ENCODE measurements at regions not wholly inside any gene's neighbourhood (a gene's known extent, or its start where the extent isn't known, plus 50 kb on each side); places are given as distances from the start of the nearest gene placed in this dataset.
"Not testable (repeated sequence)": the region's sequence is repeated elsewhere in the genome, so short reads cannot be mapped to it uniquely, and the experiment has no call there.

DNA sequence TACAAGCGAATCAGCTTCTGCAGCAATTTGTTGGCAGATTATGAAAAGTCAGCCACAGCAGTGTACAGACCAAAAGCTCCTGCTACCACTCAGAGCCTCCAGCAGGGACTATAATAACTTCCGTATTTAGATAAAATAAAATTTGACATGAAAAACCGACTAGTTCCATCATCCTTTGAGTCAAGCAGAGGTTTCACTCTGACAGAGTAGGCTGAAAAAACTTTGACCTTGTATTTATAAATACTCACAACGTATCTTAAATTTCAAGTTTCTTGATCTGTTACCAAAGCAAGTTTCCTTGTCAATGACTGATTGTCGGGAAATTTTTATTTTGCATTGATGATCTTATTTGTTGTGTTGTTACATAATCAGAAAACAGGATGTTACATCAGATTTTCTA lies 283.4 kb downstream of the DAD1 start:
- no peaks in the 10 kb centered on the region for H3K36me3 Mint-ChIP-seq (ENCODE audit: low read depth)
- H3K9me3 ChIP-seq (ENCODE audit: control insufficient read depth, low read length, poor library complexity, severe bottlenecking), result no peaks in the 10 kb centered on the region
- H3K27ac Mint-ChIP-seq, result no peak overlapping the region
- no peaks in the 10 kb centered on the region for H3K4me1 Mint-ChIP-seq
- H3K4me3 Mint-ChIP-seq, result no peak overlapping the region
- no peaks in the 10 kb centered on the region for H3K27me3 Mint-ChIP-seq
- DNase-seq (no peak), ATAC-seq (peak; percentile 37)

- H3K27ac Mint-ChIP-seq, result no peak overlapping the region
- no peaks in the 10 kb centered on the region for H3K9me3 ChIP-seq (ENCODE audit: control insufficient read depth, low read length, poor library complexity, severe bottlenecking)
- no peaks in the 10 kb centered on the region for H3K27me3 Mint-ChIP-seq
- no peak for DNase-seq
- no peaks in the 10 kb centered on the region for H3K36me3 Mint-ChIP-seq (ENCODE audit: low read depth)
- no peak overlapping the region for H3K4me3 Mint-ChIP-seq
- H3K4me1 Mint-ChIP-seq, result no peaks in the 10 kb centered on the region
- no peak for ATAC-seq
Measured at GRCh38 chr14:22304326-22304725, 284.7 kb downstream of the DAD1 start.

GRCh38 chr14:22303589-22304195 lies 285.3 kb downstream of the DAD1 start:
- ATAC-seq, result peak; percentile 23
- DNase-seq, result no peak
- peak overlapping the region; percentile 70 for H3K4me3 Mint-ChIP-seq
- no peaks in the 10 kb centered on the region for H3K9me3 ChIP-seq (ENCODE audit: control insufficient read depth, low read length, poor library complexity, severe bottlenecking)
- no peaks in the 10 kb centered on the region for H3K4me1 Mint-ChIP-seq
- H3K36me3 Mint-ChIP-seq (ENCODE audit: low read depth), result no peaks in the 10 kb centered on the region
- H3K27me3 Mint-ChIP-seq, result no peaks in the 10 kb centered on the region
- H3K27ac Mint-ChIP-seq, result no peak overlapping the region

- no peak for ATAC-seq
- Mint-ChIP-seq H3K4me3 (no peak overlapping the region), H3K4me1 (no peaks in the 10 kb centered on the region), H3K36me3 (ENCODE audit: low read depth) (no peaks in the 10 kb centered on the region), H3K27ac (no peak overlapping the region), H3K27me3 (no peaks in the 10 kb centered on the region)
- H3K9me3 ChIP-seq (ENCODE audit: control insufficient read depth, low read length, poor library complexity, severe bottlenecking), result no peaks in the 10 kb centered on the region
- no peak for DNase-seq
Measured at GRCh38 chr14:22300646-22301045, 288.4 kb downstream of the DAD1 start.

GRCh38 chr14:22297376-22297775 lies 291.6 kb downstream of the DAD1 start:
- Mint-ChIP-seq H3K27ac (no peak overlapping the region), H3K4me3 (no peak overlapping the region), H3K27me3 (no peaks in the 10 kb centered on the region), H3K4me1 (no peaks in the 10 kb centered on the region), H3K36me3 (ENCODE audit: low read depth) (no peaks in the 10 kb centered on the region)
- ATAC-seq, result no peak
- DNase-seq, result no peak
- H3K9me3 ChIP-seq (ENCODE audit: control insufficient read depth, low read length, poor library complexity, severe bottlenecking), result no peaks in the 10 kb centered on the region

DNA sequence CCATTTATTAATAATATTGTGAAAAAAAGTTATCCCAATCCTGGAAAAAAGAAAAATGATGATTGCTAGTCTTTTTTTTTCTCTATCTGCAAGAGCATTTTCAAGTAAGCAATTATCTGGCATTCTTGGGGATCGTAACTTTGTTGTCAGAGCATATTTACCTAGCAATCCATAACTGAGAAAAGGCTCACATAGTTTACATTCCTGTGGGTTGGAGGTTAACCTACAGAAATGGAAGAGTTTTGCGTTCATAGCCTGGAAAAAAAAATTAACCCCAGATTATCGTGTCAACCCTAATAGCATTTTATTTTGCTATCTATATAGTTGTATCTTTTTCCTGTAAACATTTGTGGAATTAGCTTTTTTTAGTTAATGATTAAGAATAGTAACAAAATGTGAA lies 292.3 kb downstream of the DAD1 start:
- Mint-ChIP-seq H3K4me1 (no peaks in the 10 kb centered on the region), H3K27me3 (no peaks in the 10 kb centered on the region)

DNA sequence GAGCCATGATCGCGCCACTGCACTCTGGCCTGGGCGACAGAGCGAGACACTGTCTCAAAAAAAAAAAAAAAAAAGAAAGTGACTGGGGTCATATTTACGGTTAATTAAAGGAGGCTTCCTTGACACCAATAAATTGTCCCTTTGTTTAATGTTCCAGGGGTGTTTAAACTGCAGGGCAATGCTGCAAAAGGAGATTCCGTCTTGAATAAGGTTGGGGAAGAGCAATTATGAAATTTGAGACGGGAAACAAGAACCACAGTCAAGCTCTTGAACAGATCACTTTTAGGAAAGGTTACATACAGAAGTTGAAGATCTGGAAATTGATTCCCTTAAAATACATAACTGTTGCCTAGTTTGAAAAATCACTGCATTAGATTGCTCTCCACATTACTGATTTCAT lies 292.9 kb downstream of the DAD1 start:
- ATAC-seq (no peak), DNase-seq (no peak)
- H3K27me3 Mint-ChIP-seq, result no peaks in the 10 kb centered on the region
- H3K36me3 Mint-ChIP-seq (ENCODE audit: low read depth), result no peaks in the 10 kb centered on the region
- H3K4me3 Mint-ChIP-seq, result no peak overlapping the region
- no peak overlapping the region for H3K27ac Mint-ChIP-seq
- H3K4me1 Mint-ChIP-seq, result no peaks in the 10 kb centered on the region
- no peaks in the 10 kb centered on the region for H3K9me3 ChIP-seq (ENCODE audit: control insufficient read depth, low read length, poor library complexity, severe bottlenecking)

More for the DNA sequence above, 292.3 kb downstream of the DAD1 start:
- Mint-ChIP-seq H3K27ac (no peak overlapping the region), H3K4me3 (no peak overlapping the region), H3K36me3 (ENCODE audit: low read depth) (no peaks in the 10 kb centered on the region)
- no peak for DNase-seq
- no peak for ATAC-seq
- no peaks in the 10 kb centered on the region for H3K9me3 ChIP-seq (ENCODE audit: control insufficient read depth, low read length, poor library complexity, severe bottlenecking)

GRCh38 chr14:22291406-22291805 lies 297.6 kb downstream of the DAD1 start:
- no peaks in the 10 kb centered on the region for H3K9me3 ChIP-seq (ENCODE audit: control insufficient read depth, low read length, poor library complexity, severe bottlenecking)
- Mint-ChIP-seq H3K36me3 (ENCODE audit: low read depth) (no peaks in the 10 kb centered on the region), H3K4me1 (no peaks in the 10 kb centered on the region), H3K4me3 (no peak overlapping the region), H3K27me3 (no peaks in the 10 kb centered on the region), H3K27ac (no peak overlapping the region)
- ATAC-seq (no peak), DNase-seq (no peak)

DNA sequence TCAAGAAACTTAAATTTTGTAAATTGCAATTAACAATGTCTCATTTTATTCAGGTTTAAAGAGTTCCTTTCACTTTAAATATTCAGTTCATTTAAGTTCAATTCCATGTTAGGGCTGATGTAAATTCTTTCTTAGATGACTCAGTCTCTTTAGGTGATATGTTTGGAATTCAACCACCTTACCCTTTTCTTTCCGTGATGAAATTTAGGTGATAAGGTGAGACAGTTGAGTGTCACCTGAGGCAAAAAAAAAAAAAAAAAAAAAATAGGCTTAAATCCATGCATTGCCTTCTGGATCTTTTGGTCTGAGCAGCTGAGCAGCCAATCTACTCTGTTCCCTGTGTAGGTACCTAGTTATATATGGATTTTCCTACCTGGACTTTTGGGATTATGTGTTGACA lies 299.5 kb downstream of the DAD1 start:
- Mint-ChIP-seq H3K36me3 (ENCODE audit: low read depth) (no peaks in the 10 kb centered on the region), H3K27ac (no peak overlapping the region)
- ATAC-seq, result no peak

GRCh38 chr14:22285991-22286390 lies 303.0 kb downstream of the DAD1 start:
- H3K9me3 ChIP-seq (ENCODE audit: control insufficient read depth, low read length, poor library complexity, severe bottlenecking), result no peaks in the 10 kb centered on the region
- Mint-ChIP-seq H3K27me3 (no peaks in the 10 kb centered on the region), H3K36me3 (ENCODE audit: low read depth) (no peaks in the 10 kb centered on the region), H3K4me3 (no peak overlapping the region), H3K27ac (no peak overlapping the region), H3K4me1 (no peaks in the 10 kb centered on the region)
- ATAC-seq, result no peak
- DNase-seq, result no peak

More for the DNA sequence above, 299.5 kb downstream of the DAD1 start:
- no peaks in the 10 kb centered on the region for H3K27me3 Mint-ChIP-seq
- H3K4me3 Mint-ChIP-seq, result no peak overlapping the region
- no peaks in the 10 kb centered on the region for H3K4me1 Mint-ChIP-seq
- no peaks in the 10 kb centered on the region for H3K9me3 ChIP-seq (ENCODE audit: control insufficient read depth, low read length, poor library complexity, severe bottlenecking)
- no peak for DNase-seq

DNA sequence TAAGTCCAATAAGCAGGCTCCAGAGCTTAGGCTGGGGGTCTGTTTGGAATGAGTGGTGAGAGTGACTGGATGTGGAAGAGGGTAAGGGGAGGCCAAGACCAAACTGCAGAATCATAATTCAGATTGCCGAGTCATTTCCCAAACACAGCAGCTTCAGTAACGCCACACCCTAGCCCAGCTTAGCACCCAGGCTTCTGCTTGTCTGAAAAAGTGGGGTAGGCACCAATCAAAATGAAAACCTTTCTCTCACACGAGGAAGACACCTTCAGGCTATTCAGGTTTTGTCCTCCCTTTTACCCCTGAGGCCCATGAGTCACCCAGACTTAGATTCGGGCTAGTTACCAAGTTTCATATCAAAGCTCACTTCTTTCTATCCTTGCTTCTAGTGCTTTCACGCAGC lies 306.1 kb downstream of the DAD1 start:
- no peak for DNase-seq
- no peaks in the 10 kb centered on the region for H3K36me3 Mint-ChIP-seq (ENCODE audit: low read depth)
- no peaks in the 10 kb centered on the region for H3K9me3 ChIP-seq (ENCODE audit: control insufficient read depth, low read length, poor library complexity, severe bottlenecking)
- ATAC-seq, result no peak
- no peak overlapping the region for H3K27ac Mint-ChIP-seq
- no peak overlapping the region for H3K4me3 Mint-ChIP-seq
- no peaks in the 10 kb centered on the region for H3K27me3 Mint-ChIP-seq
- H3K4me1 Mint-ChIP-seq, result no peaks in the 10 kb centered on the region

GRCh38 chr14:22282417-22282816 lies 306.6 kb downstream of the DAD1 start:
- Mint-ChIP-seq H3K4me3 (no peak overlapping the region), H3K4me1 (no peaks in the 10 kb centered on the region), H3K27ac (no peak overlapping the region), H3K36me3 (ENCODE audit: low read depth) (no peaks in the 10 kb centered on the region), H3K27me3 (no peaks in the 10 kb centered on the region)
- DNase-seq (no peak), ATAC-seq (no peak)
- H3K9me3 ChIP-seq (ENCODE audit: control insufficient read depth, low read length, poor library complexity, severe bottlenecking), result no peaks in the 10 kb centered on the region

DNA sequence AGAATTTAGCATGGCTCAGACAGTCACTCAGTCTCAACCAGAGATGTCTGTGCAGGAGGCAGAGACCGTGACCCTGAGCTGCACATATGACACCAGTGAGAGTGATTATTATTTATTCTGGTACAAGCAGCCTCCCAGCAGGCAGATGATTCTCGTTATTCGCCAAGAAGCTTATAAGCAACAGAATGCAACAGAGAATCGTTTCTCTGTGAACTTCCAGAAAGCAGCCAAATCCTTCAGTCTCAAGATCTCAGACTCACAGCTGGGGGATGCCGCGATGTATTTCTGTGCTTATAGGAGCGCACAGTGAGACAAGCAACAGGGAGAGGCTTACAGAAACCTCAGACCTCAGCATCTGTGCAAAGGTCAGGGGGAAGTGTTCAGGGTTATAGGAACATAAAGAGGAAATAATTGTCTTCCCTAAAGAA lies 307.6 kb downstream of the DAD1 start:
- H3K36me3 Mint-ChIP-seq (ENCODE audit: low read depth); H3K27me3 Mint-ChIP-seq; H3K9me3 ChIP-seq (ENCODE audit: control insufficient read depth, low read length, poor library complexity, severe bottlenecking); H3K27ac Mint-ChIP-seq; H3K4me1 Mint-ChIP-seq; ATAC-seq; DNase-seq; H3K4me3 Mint-ChIP-seq: not testable (repeated sequence)

DNA sequence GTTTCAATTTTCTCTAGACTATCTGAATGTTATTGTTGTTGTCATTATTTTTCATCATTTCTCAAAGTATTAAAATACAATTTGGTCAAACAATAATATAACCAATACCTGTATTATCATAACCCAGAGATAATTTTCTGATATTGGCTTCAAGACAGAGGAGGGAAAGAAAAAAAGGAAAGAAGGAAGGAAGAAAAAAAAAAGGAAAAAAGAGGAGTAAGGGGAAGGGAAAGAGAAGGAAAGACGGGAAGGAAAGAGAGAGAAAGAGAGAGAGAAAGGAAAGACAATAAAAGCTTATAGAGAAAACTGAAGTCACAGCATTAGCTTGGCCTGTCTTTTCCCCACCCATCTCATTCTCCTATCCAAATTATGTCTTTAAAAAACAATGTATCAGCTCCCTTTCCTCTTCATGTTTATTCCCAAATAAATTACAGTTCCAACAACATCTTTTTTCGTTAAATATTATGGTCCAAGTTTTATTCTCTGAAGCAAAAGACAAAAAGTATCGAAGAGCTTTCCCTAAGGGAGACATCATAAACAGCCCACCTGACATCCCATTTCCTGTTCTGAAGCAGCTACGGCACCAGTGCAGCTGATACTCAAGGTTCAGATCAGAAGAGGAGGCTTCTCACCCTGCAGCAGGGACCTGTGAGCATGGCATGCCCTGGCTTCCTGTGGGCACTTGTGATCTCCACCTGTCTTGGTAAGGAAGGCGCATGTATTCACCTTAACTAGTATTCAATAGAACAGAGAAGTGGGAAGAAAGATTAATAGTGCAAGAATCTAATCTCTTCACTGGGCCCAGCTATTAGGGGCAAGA lies 308.3 kb downstream of the DAD1 start:
- Mint-ChIP-seq H3K36me3 (ENCODE audit: low read depth) (no peaks in the 10 kb centered on the region), H3K27me3 (no peaks in the 10 kb centered on the region), H3K4me3 (peak overlapping the region; percentile 49), H3K27ac (no peak overlapping the region), H3K4me1 (no peaks in the 10 kb centered on the region)
- H3K9me3 ChIP-seq (ENCODE audit: control insufficient read depth, low read length, poor library complexity, severe bottlenecking), result no peaks in the 10 kb centered on the region
- no peak for DNase-seq
- no peak for ATAC-seq

Measured in T-helper 17 cell (primary cell).